ENCODE measurements at regions not wholly inside any gene's neighbourhood (a gene's known extent, or its start where the extent isn't known, plus 50 kb on each side); places are given as distances from the start of the nearest gene placed in this dataset.
A peak's percentile ranks its signal among the peaks of the same experiment; 100 is the strongest.

DNA sequence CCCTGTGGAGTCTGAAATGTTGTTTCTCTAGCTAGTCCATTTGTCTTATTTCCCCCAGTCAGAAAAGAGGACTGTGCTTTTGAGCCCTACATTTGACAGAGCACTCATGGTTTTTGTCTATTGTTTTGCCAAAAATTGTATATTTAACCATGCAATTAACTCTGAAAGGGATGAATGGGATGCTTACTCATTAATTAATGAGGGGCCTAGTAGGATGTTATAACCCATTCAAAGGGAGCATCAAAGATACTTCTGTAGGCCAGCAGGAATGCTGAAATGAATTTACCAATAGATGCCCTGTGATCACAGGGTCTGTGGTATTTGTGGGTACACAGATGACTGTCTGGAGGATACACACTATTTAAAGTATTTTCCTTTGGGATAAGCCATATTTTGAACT, 147.7 kb downstream of the FCRL5 start:
- Histone ChIP-seq H3K27ac (ENCODE audit: poor library complexity, severe bottlenecking) (no peak overlapping the region), H3K4me3 (ENCODE audit: severe bottlenecking) (no peak overlapping the region), H3K27me3 (ENCODE audit: insufficient read depth, poor library complexity, severe bottlenecking) (no peaks in the 10 kb centered on the region), H3K4me1 (ENCODE audit: insufficient read depth, poor library complexity, severe bottlenecking) (no peaks in the 10 kb centered on the region), H3K36me3 (ENCODE audit: low read depth) (no peaks in the 10 kb centered on the region), H3K9me3 (ENCODE audit: severe bottlenecking) (no peaks in the 10 kb centered on the region)
- DNase-seq (ENCODE audit: low spot score) (no peak), ATAC-seq (ENCODE audit: low read depth) (no peak)
- no peak for TF ChIP-seq CTCF (IDR thresholded peaks at IDR 0.05; ENCODE audit: poor library complexity, severe bottlenecking)

DNA sequence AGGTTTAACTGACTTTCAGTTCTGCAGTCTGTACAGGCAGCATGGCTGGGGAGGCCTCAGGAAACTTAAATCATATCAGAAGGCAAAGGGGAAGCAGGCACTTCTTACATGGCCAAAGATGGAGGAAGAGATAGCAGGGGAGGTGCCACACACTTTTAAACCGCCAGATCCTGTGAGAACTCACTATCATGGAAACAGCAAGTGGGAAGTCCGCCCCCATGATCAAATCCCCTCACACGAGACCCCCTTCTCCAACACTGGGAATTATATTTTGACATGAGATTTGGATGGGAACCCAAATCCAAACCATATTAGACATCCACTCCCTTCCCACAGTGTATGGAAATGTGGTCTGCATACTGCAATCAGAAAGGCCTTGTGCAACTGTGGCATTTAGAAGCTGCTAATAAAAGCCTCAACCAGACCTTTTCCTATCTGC, 148.2 kb downstream of the FCRL5 start:
- no peak overlapping the region for H3K27ac ChIP-seq (ENCODE audit: poor library complexity, severe bottlenecking)
- no peak for TF ChIP-seq CTCF (IDR thresholded peaks at IDR 0.05; ENCODE audit: poor library complexity, severe bottlenecking)
- H3K4me3 ChIP-seq (ENCODE audit: severe bottlenecking) = no peak overlapping the region
- no peak for DNase-seq (ENCODE audit: low spot score)
- no peaks in the 10 kb centered on the region for H3K36me3 ChIP-seq (ENCODE audit: low read depth)
- ATAC-seq (ENCODE audit: low read depth) = no peak
- no peaks in the 10 kb centered on the region for H3K4me1 ChIP-seq (ENCODE audit: insufficient read depth, poor library complexity, severe bottlenecking)
- no peaks in the 10 kb centered on the region for H3K9me3 ChIP-seq (ENCODE audit: severe bottlenecking)
- no peaks in the 10 kb centered on the region for H3K27me3 ChIP-seq (ENCODE audit: insufficient read depth, poor library complexity, severe bottlenecking)

- ATAC-seq (ENCODE audit: low read depth) (no peak), DNase-seq (ENCODE audit: low spot score) (no peak)
- no peak for TF ChIP-seq CTCF (IDR thresholded peaks at IDR 0.05; ENCODE audit: poor library complexity, severe bottlenecking)
Measured at GRCh38 chr1:157403608-157404007, 148.7 kb downstream of the FCRL5 start.

DNA sequence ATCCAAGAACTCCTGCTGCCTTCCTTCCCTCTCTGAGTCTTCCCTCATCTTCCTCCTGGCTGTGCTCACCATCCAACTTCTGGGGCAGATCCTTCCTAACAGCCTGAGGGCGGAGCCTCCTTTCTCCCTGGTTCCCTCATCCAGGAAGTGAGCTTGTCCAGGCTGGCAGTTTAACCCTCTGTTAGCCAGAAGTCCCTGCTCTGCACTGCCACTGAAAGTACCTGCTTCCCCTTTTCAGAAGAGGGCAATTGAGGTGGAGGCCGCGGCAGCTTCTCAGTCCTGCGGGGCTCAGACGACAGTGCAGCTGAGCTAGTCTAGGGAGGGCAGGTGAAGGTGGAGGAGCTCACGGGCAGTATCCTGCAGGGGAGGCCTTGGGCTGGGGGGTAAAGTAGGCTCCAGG, 149.1 kb downstream of the FCRL5 start:
- ATAC-seq (ENCODE audit: low read depth) = peak; percentile 67; the same call in 1 of the 3 replicates
- no peak for DNase-seq (ENCODE audit: low spot score)
- no peak overlapping the region for H3K4me3 ChIP-seq (ENCODE audit: severe bottlenecking)
- H3K4me1 ChIP-seq (ENCODE audit: insufficient read depth, poor library complexity, severe bottlenecking) = no peaks in the 10 kb centered on the region
- H3K27me3 ChIP-seq (ENCODE audit: insufficient read depth, poor library complexity, severe bottlenecking) = no peaks in the 10 kb centered on the region
- no peaks in the 10 kb centered on the region for H3K36me3 ChIP-seq (ENCODE audit: low read depth)
- no peaks in the 10 kb centered on the region for H3K9me3 ChIP-seq (ENCODE audit: severe bottlenecking)
- no peak overlapping the region for H3K27ac ChIP-seq (ENCODE audit: poor library complexity, severe bottlenecking)
- TF ChIP-seq CTCF (IDR thresholded peaks at IDR 0.05; ENCODE audit: poor library complexity, severe bottlenecking) = no peak

More at GRCh38 chr1:157403608-157404007, 148.7 kb downstream of the FCRL5 start:
- H3K4me1 ChIP-seq (ENCODE audit: insufficient read depth, poor library complexity, severe bottlenecking) = no peaks in the 10 kb centered on the region
- no peaks in the 10 kb centered on the region for H3K36me3 ChIP-seq (ENCODE audit: low read depth)
- H3K27ac ChIP-seq (ENCODE audit: poor library complexity, severe bottlenecking) = no peak overlapping the region
- H3K9me3 ChIP-seq (ENCODE audit: severe bottlenecking) = no peaks in the 10 kb centered on the region
- no peak overlapping the region for H3K4me3 ChIP-seq (ENCODE audit: severe bottlenecking)
- no peaks in the 10 kb centered on the region for H3K27me3 ChIP-seq (ENCODE audit: insufficient read depth, poor library complexity, severe bottlenecking)

DNA sequence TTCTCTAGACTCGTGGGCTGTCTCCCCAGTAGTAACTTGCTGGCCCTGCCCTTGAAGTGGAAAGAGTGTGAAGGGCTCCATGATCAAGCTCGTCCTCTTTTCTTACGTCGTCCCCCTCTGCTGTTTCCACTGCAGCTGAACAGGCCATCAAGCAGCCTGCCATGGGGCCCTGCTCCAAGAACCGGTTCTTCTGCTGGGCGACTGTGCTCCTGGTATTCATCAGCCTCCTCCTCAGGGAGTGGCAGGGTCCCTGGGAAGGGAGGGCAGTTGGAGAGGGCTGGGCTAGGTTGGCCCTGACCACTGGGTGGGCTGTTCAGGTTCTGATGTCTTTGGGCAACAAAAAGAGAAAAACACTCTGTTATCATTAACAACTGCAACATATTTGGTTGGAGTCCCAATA, 151.5 kb downstream of the FCRL5 start:
- no peak overlapping the region for H3K27ac ChIP-seq (ENCODE audit: poor library complexity, severe bottlenecking)
- ATAC-seq (ENCODE audit: low read depth) = no peak
- TF ChIP-seq CTCF (IDR thresholded peaks at IDR 0.05; ENCODE audit: poor library complexity, severe bottlenecking) = no peak

More for the DNA sequence above, 151.5 kb downstream of the FCRL5 start:
- DNase-seq (ENCODE audit: low spot score) = no peak
- Histone ChIP-seq H3K4me3 (ENCODE audit: severe bottlenecking) (no peak overlapping the region), H3K27me3 (ENCODE audit: insufficient read depth, poor library complexity, severe bottlenecking) (no peaks in the 10 kb centered on the region), H3K9me3 (ENCODE audit: severe bottlenecking) (no peaks in the 10 kb centered on the region), H3K4me1 (ENCODE audit: insufficient read depth, poor library complexity, severe bottlenecking) (no peaks in the 10 kb centered on the region), H3K36me3 (ENCODE audit: low read depth) (no peaks in the 10 kb centered on the region)

Measured in RWPE2 (cell line).